ENCODE measurements at regions not wholly inside any gene's neighbourhood (a gene's known extent, or its start where the extent isn't known, plus 50 kb on each side); places are given as distances from the start of the nearest gene placed in this dataset.

DNA sequence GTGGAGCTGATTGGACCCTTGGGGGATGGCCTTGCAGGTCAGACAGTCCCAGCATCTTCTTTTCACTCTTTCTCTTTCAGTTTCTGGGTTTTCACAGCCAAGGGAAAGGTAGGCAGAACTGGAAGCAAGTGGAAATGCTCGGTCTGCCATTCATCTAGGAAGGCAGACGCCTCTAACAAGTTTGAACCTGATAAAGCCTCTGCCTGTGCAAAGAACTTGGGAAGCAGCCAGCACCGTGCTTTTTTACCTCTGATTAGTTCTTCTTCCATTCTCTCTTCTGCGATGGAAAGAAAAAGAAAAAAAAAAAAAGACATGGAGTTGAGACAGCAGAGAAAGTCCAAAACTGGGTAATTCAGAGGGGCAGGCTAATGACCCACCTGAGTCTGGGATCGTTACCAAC is 997.8 kb upstream of the EEF2KMT start:
- DNase-seq (ENCODE audit: low spot score), result no peak
- TF ChIP-seq CTCF (IDR thresholded peaks at IDR 0.05), result no peak
- no peak for ATAC-seq (ENCODE audit: low FRiP score)

- TF ChIP-seq CTCF (IDR thresholded peaks at IDR 0.05), result no peak
- DNase-seq (ENCODE audit: low spot score) (no peak), ATAC-seq (ENCODE audit: low FRiP score) (no peak)
These were observed 993.4 kb upstream of the EEF2KMT start for GRCh38 chr16:6091021-6091420.

- DNase-seq (ENCODE audit: low spot score) (no peak), ATAC-seq (ENCODE audit: low FRiP score) (no peak)
- no peak for TF ChIP-seq CTCF (IDR thresholded peaks at IDR 0.05)
These were observed 983.9 kb upstream of the EEF2KMT start for GRCh38 chr16:6081320-6081976.

- no peak for TF ChIP-seq CTCF (IDR thresholded peaks at IDR 0.05)
- ATAC-seq (ENCODE audit: low FRiP score) (no peak), DNase-seq (ENCODE audit: low spot score) (no peak)
These were observed 979.0 kb upstream of the EEF2KMT start for GRCh38 chr16:6076631-6077030.

DNA sequence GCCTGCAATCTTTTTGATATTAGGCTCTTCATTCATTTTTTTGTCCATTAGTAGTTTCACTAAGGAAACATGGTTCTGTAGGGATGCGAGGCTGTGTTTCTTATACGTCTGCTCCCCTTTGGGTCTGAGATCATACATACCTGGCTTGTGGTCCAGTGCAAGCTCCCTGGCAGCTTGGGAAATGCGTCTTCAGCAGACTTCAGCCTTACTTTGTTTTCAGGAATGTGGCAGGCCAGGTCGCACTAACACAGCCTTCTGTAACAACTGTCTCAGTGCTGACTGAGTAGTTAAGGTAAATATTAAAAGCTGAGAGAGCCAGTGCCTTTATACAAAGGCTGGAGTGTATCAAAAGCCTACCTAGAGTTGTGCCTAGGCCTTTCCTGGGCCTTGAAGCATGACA is 970.5 kb upstream of the EEF2KMT start:
- ATAC-seq (ENCODE audit: low FRiP score) (no peak), DNase-seq (ENCODE audit: low spot score) (no peak)
- TF ChIP-seq CTCF (IDR thresholded peaks at IDR 0.05), result no peak

GRCh38 chr16:6066652-6067051 is 969.1 kb upstream of the EEF2KMT start:
- ATAC-seq (ENCODE audit: low FRiP score) (no peak), DNase-seq (ENCODE audit: low spot score) (no peak)
- no peak for TF ChIP-seq CTCF (IDR thresholded peaks at IDR 0.05)

GRCh38 chr16:6063526-6063925 is 965.9 kb upstream of the EEF2KMT start:
- no peak for TF ChIP-seq CTCF (IDR thresholded peaks at IDR 0.05)
- no peak for DNase-seq (ENCODE audit: low spot score)
- ATAC-seq (ENCODE audit: low FRiP score), result no peak
